GM03348 (cell line): ENCODE measurements at regions not wholly inside any gene's neighbourhood (a gene's known extent, or its start where the extent isn't known, plus 50 kb on each side); places are given as distances from the start of the nearest gene placed in this dataset.
"Not testable (repeated sequence)": the region's sequence is repeated elsewhere in the genome, so short reads cannot be mapped to it uniquely, and the experiment has no call there.

ENCODE experiments used
- DNase-seq: peaks from one replicate; pipeline ENCODE4 v3.0.0; 2012; ENCODE audit warnings: low spot score

DNA sequence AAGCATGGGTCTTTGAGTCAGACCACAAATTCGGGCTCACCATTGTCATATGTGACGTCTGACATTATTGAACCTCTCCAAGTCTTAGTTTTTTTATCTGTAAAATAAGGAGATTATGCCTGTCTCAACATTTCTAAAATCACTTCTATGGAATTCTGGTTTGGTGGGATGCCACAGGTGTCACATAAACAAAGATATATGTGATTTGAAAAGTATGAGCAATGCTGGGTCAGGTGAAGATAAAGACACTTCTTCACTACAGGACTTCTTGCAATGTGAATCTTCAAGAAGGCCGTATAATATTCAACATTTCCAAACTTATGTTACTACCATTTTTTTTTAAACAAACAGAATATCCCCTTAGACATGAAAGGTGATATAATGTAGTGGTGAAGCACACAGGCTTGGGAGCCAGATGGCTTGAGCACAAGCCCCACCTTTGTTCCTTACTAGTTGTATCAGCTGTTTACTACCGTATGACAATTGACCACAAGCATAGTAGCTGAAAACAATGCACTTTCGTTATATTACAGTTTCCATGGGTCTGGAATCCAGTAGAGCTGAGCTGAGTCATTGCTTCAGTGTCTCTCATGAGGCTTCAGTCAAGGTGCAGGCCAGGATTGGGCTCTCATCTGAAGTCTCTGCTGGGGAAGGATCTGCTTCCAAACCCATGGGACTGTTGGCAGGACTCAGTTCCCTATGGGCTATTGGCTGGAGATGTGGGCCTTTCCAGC is 87.7 kb downstream of the UTP18 start:
- no peak for DNase-seq

DNA sequence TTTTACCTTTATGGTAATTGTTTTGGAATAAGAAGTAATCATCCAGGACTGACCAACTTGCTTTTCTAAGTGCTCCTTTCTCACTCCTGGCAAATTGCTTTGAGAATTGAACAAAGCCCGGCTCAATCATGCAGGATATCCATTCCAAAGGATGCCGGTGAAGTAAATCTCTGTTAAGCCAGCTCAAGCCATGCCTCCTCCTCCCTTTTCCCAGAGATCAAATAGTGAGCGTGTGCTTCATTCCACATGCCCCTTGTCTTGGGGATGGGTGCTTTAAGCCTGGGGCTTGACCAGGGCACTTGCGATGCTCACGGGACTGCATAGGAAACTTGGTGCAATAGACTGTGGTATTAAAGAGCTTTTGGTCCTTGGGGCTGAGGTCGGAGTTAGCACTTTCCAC is 90.7 kb downstream of the UTP18 start:
- DNase-seq: no peak

DNA sequence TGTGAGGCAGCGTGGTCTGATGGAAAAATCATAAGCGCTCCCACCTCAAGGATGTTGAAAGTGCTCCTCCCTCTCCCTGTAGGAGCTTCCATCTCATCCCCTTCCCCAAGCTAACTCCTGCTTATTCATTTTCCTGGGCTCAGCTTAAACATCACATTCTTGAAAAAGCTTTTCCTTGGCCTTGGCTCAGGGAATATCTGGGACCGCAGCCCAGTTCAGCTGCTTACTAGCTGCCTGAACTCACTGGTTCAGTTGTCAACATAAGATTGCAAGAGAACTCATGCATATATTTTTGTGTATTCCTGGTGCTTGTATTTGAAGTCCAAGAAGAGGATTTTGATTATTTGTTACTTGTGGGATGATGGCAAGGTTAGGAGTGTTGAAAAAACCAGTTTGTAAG is 91.5 kb downstream of the UTP18 start:
- DNase-seq: peak; percentile 57

GRCh38 chr17:51352798-51353197 is 92.5 kb downstream of the UTP18 start:
- DNase-seq: no peak

DNA sequence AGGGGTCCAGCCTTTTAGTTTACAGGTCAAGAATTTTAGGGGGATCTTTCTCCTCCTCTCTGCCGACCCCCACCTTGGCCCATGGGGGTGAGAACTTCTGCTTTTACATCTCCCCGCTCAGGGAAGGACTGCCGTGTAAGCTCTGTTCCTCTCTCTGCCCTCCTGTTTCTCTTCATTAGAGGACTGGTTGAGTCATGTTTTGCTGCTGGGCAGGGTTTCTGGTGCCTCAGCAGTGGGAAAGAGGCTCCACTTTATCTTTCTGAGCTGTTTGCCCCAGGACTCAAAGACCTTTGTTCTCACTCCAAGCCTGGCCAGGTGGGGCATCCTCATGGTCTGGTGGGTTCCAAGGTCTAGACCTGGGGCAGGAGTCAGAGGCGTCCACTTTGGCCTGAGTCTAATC is 93.0 kb downstream of the UTP18 start:
- no peak for DNase-seq

- DNase-seq: no peak
Observed at GRCh38 chr17:51354936-51355335, 94.6 kb downstream of the UTP18 start.

GRCh38 chr17:51355441-51356410 is 95.4 kb downstream of the UTP18 start:
- DNase-seq: peak; percentile 56

DNA sequence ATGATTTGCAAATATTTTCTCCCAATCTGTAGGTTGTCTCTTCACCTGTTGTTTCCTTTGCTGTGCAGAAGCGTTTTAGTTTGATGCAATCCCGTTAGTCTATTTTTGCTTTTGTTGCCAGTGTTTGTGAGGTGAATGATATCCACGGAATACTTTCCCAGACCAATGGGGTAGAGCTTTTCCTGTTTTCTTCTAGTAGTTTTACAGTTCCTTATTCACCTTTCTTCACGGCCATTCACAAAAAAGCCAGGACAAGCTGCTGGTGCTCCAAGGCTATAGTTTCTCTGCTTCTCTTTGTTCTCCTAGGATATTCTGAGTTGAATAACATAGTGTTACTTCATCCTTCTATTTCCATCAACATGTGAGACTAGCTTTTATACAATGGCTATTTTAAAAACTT is 98.7 kb downstream of the UTP18 start:
- DNase-seq: no peak

GRCh38 chr17:51362811-51363585 is 102.7 kb downstream of the UTP18 start:
- DNase-seq: no peak

DNA sequence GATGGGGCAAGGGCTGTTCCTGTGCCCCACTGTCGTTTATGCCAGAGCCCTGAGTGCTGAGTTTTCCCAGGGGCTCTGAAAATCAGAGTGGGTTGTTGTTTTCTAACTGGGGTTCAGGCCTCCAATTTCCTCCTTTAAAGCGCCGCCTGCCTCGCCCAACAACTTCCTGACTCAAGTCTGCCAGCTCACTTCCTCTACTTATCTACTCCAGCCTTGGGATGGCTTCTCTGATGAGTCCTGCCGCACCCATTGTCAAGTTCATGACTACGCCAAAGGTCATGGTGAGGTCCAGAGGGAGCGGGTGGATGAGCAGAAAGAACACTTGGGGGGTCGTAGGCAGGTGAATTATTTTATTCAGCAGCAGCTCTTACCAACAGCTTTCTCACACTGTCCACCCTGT is 104.7 kb downstream of the UTP18 start:
- DNase-seq: no peak

- no peak for DNase-seq
Observed at GRCh38 chr17:51366866-51367265, 106.5 kb downstream of the UTP18 start.

GRCh38 chr17:51367836-51368235 is 107.5 kb downstream of the UTP18 start:
- DNase-seq: not testable (repeated sequence)

- peak; percentile 58 for DNase-seq
Observed at GRCh38 chr17:51371732-51372151, 111.4 kb downstream of the UTP18 start.

- DNase-seq: peak; percentile 35
Observed at GRCh38 chr17:51372345-51373004, 112.1 kb downstream of the UTP18 start.

GRCh38 chr17:51373489-51374152 is 113.3 kb downstream of the UTP18 start:
- DNase-seq: no peak

DNA sequence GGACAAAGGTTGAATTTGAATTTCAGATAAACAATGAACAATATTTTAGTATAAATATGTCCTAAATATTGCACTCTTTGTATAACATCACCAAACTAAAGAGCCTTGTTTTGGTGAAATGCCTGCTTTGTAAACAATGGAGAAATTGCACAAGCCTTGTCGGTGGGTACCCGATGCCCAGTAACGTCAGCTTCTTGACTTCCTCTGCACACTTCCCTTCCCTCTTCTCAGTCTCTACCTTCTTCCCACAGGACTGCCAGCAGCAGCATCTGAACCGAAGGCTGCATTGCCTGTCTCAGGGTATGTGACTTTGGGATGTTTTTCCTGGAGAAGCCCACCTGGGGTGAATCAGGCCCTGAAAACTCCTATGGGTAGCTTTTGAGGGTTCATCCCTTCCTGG is 113.9 kb downstream of the UTP18 start:
- no peak for DNase-seq

- no peak for DNase-seq
Observed at GRCh38 chr17:51375771-51376170, 115.4 kb downstream of the UTP18 start.

DNA sequence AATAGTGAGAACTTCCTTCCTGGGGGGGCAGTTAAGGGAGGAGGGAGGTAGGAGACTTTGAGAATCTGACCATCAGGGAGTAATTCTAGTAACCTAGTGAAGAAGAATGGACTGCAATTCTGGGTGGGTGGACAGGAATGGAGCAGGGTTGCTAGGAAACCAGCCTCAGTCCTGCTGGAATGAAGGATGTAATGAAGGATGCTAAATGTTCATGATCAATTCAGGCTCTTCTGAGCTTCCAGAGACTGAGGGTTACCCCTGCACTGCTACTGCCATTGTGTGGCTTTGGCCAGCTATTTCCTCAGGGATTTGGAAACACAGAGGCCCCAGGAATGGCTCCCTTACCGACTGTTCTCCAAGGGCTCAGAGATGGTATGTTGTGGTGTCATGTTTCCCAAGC is 116.4 kb downstream of the UTP18 start:
- DNase-seq: no peak

- DNase-seq: no peak
Observed at GRCh38 chr17:51381262-51381661, 120.9 kb downstream of the UTP18 start.

- DNase-seq: no peak
Observed at GRCh38 chr17:51385208-51385607, 124.9 kb downstream of the UTP18 start.

- DNase-seq: no peak
Observed at GRCh38 chr17:51387582-51387981, 127.2 kb downstream of the UTP18 start.
